Activated B cell treated with CpG ODN at 0.5 μM for 24 hours (primary cell): ENCODE measurements at regions not wholly inside any gene's neighbourhood (a gene's known extent, or its start where the extent isn't known, plus 50 kb on each side); places are given as distances from the start of the nearest gene placed in this dataset.
"Not testable (repeated sequence)": the region's sequence is repeated elsewhere in the genome, so short reads cannot be mapped to it uniquely, and the experiment has no call there.

Source experiments
- ATAC-seq: fragments of 200-7000 bp; cut with Tn5 transposase; one replicate; pipeline ENCODE4 v1.10.0; 2021; ENCODE audit warnings: low read depth, mild to moderate bottlenecking, moderate library complexity
- CTCF ChIA-PET: fragments of 350-600 bp; sonication (Branson Sonifier 250); formaldehyde crosslinking; loops from one replicate; lab custom pipeline; 2021; ENCODE audit warnings: antibody characterized with exemption; lab: Charles Lee
- POLR2A ChIA-PET: fragments of 350-600 bp; sonication (Branson Sonifier 250); formaldehyde crosslinking; loops from one replicate; lab custom pipeline; 2021; ENCODE audit warnings: antibody characterized with exemption; lab: Charles Lee
- DNase-seq: peaks from one replicate; pipeline ENCODE4 v3.0.0; 2022
- H3K27ac Mint-ChIP-seq: one replicate; pipeline ENCODE4 v1.8.0; 2020; ENCODE audit warnings: mixed read lengths
- H3K27me3 Mint-ChIP-seq: one replicate; pipeline ENCODE4 v1.8.0; 2021; ENCODE audit warnings: mixed read lengths
- H3K36me3 Mint-ChIP-seq: one replicate; pipeline ENCODE4 v1.8.0; 2021; ENCODE audit warnings: low read depth, mixed read lengths
- H3K4me1 Mint-ChIP-seq: one replicate; pipeline ENCODE4 v1.8.0; 2021; ENCODE audit warnings: mixed read lengths
- H3K4me3 Mint-ChIP-seq: one replicate; pipeline ENCODE4 v1.8.0; 2020; ENCODE audit warnings: mild to moderate bottlenecking, mixed read lengths
- H3K9me3 Mint-ChIP-seq: one replicate; pipeline ENCODE4 v1.8.0; 2020; ENCODE audit warnings: mixed read lengths
- CTCF ChIP-seq: fragments of 200-600 bp; IDR thresholded peaks from one replicate; pipeline ENCODE4 v1.8.0; 2022; ENCODE audit warnings: antibody characterized with exemption, mild to moderate bottlenecking
- intact Hi-C: fragments of 100-400 bp; cut with micrococcal nuclease; formaldehyde crosslinking; loops from one replicate; pipeline ENCODE4 v1.15.1; 2024

GRCh38 chr2:103396152-103396551 lies 634.3 kb downstream of the TMEM182 start:
- no peak for TF ChIP-seq CTCF
- CTCF ChIA-PET: no interaction called here
- DNase-seq (no peak), ATAC-seq (no peak)
- Mint-ChIP-seq H3K27ac (no peak overlapping the region), H3K36me3 (no peaks in the 10 kb centered on the region), H3K27me3 (no peaks in the 10 kb centered on the region), H3K4me1 (no peaks in the 10 kb centered on the region), H3K4me3 (no peak overlapping the region), H3K9me3 (peaks cover 5% of the 10 kb centered on the region)
- POLR2A ChIA-PET: no interaction called here
- intact Hi-C loops: no loop called here

GRCh38 chr2:103401621-103402020 lies 639.8 kb downstream of the TMEM182 start:
- POLR2A ChIA-PET: no interaction called here
- ATAC-seq: no peak
- no peak for DNase-seq
- Mint-ChIP-seq H3K27ac (no peak overlapping the region), H3K36me3 (no peaks in the 10 kb centered on the region), H3K9me3 (peaks cover 3% of the 10 kb centered on the region), H3K4me1 (no peaks in the 10 kb centered on the region), H3K27me3 (no peaks in the 10 kb centered on the region), H3K4me3 (no peak overlapping the region)
- CTCF ChIA-PET: no interaction called here
- intact Hi-C loops: no loop called here
- TF ChIP-seq CTCF: no peak

- DNase-seq (no peak), ATAC-seq (no peak)
- Mint-ChIP-seq H3K4me3 (no peak overlapping the region), H3K36me3 (no peaks in the 10 kb centered on the region), H3K9me3 (peaks cover 2% of the 10 kb centered on the region), H3K4me1 (no peaks in the 10 kb centered on the region), H3K27ac (no peak overlapping the region), H3K27me3 (no peaks in the 10 kb centered on the region)
- POLR2A ChIA-PET: no interaction called here
- TF ChIP-seq CTCF: no peak
- intact Hi-C loops: no loop called here
- CTCF ChIA-PET: no interaction called here
Measured at GRCh38 chr2:103402336-103402735, 640.5 kb downstream of the TMEM182 start.

GRCh38 chr2:103402944-103403343 lies 641.1 kb downstream of the TMEM182 start:
- no peaks in the 10 kb centered on the region for H3K36me3 Mint-ChIP-seq
- no peak for DNase-seq
- no peaks in the 10 kb centered on the region for H3K27me3 Mint-ChIP-seq
- intact Hi-C loops: no loop called here
- H3K9me3 Mint-ChIP-seq: peaks cover 2% of the 10 kb centered on the region
- H3K4me3 Mint-ChIP-seq: no peak overlapping the region
- ATAC-seq: no peak
- TF ChIP-seq CTCF: no peak
- CTCF ChIA-PET: no interaction called here
- H3K27ac Mint-ChIP-seq: no peak overlapping the region
- POLR2A ChIA-PET: no interaction called here
- H3K4me1 Mint-ChIP-seq: no peaks in the 10 kb centered on the region

- not testable (repeated sequence) for H3K27me3 Mint-ChIP-seq, H3K4me1 Mint-ChIP-seq
Measured at GRCh38 chr2:103403388-103403787, 641.6 kb downstream of the TMEM182 start.

GRCh38 chr2:103410221-103410620 lies 648.4 kb downstream of the TMEM182 start:
- Mint-ChIP-seq H3K27ac (no peak overlapping the region), H3K27me3 (no peaks in the 10 kb centered on the region), H3K4me1 (no peaks in the 10 kb centered on the region), H3K9me3 (no peaks in the 10 kb centered on the region), H3K36me3 (no peaks in the 10 kb centered on the region), H3K4me3 (no peak overlapping the region)
- CTCF ChIA-PET: no interaction called here
- DNase-seq: no peak
- POLR2A ChIA-PET: no interaction called here
- intact Hi-C loops: no loop called here
- ATAC-seq: no peak
- TF ChIP-seq CTCF: no peak

More at GRCh38 chr2:103403388-103403787, 641.6 kb downstream of the TMEM182 start:
- ATAC-seq, H3K9me3 Mint-ChIP-seq, H3K27ac Mint-ChIP-seq, DNase-seq, POLR2A ChIA-PET, CTCF ChIA-PET, H3K36me3 Mint-ChIP-seq, H3K4me3 Mint-ChIP-seq, intact Hi-C loops: not testable (repeated sequence)
